HG03354 (cell line): ENCODE measurements at regions not wholly inside any gene's neighbourhood (a gene's known extent, or its start where the extent isn't known, plus 50 kb on each side); places are given as distances from the start of the nearest gene placed in this dataset.

Experiments
- ATAC-seq: cut with Tn5 transposase; IDR thresholded peaks from one replicate; pipeline ENCODE4 v1.9.1; 2021; ENCODE audit warnings: mild to moderate bottlenecking; ENCODE audit not compliant: unreplicated experiment, poor library complexity, severe bottlenecking

GRCh38 chr20:22446613-22447446, 137.5 kb downstream of the FOXA2 start:
- ATAC-seq: no peak

- no peak for ATAC-seq
Observed at GRCh38 chr20:22442318-22442717, 142.1 kb downstream of the FOXA2 start.

GRCh38 chr20:22438926-22439325, 145.4 kb downstream of the FOXA2 start:
- no peak for ATAC-seq

GRCh38 chr20:22438346-22438745, 146.0 kb downstream of the FOXA2 start:
- ATAC-seq: no peak

- ATAC-seq: no peak
Observed at GRCh38 chr20:22437354-22437753, 147.0 kb downstream of the FOXA2 start.

GRCh38 chr20:22431419-22431818, 153.0 kb downstream of the FOXA2 start:
- ATAC-seq: no peak

GRCh38 chr20:22430746-22431168, 153.6 kb downstream of the FOXA2 start:
- ATAC-seq: no peak

- ATAC-seq: no peak
Observed at GRCh38 chr20:22430154-22430745, 154.1 kb downstream of the FOXA2 start.

GRCh38 chr20:22429175-22430153, 154.9 kb downstream of the FOXA2 start:
- ATAC-seq: no peak

GRCh38 chr20:22428051-22428450, 156.3 kb downstream of the FOXA2 start:
- ATAC-seq: no peak

GRCh38 chr20:22426772-22427171, 157.6 kb downstream of the FOXA2 start:
- ATAC-seq: no peak

- no peak for ATAC-seq
Observed at GRCh38 chr20:22425344-22426295, 158.8 kb downstream of the FOXA2 start.

- ATAC-seq: no peak
Observed at GRCh38 chr20:22423190-22423832, 161.1 kb downstream of the FOXA2 start.

- ATAC-seq: no peak
Observed at GRCh38 chr20:22420116-22420598, 164.2 kb downstream of the FOXA2 start.

GRCh38 chr20:22418738-22419137, 165.6 kb downstream of the FOXA2 start:
- ATAC-seq: no peak

GRCh38 chr20:22414305-22414742, 170.0 kb downstream of the FOXA2 start:
- ATAC-seq: no peak

GRCh38 chr20:22412977-22413868, 171.1 kb downstream of the FOXA2 start:
- no peak for ATAC-seq
